HFFc6 (cell line): ENCODE measurements at regions not wholly inside any gene's neighbourhood (a gene's known extent, or its start where the extent isn't known, plus 50 kb on each side); places are given as distances from the start of the nearest gene placed in this dataset.
A peak's percentile ranks its signal among the peaks of the same experiment; 100 is the strongest.

Source experiments
- DNase-seq: peaks from one replicate; pipeline ENCODE4 v3.0.0-alpha.2; 2018
- H3K27ac Mint-ChIP-seq: 2 replicates; pipeline ENCODE4 v1.8.0; 2020; ENCODE audit warnings: mild to moderate bottlenecking, mixed read lengths
- H3K27me3 Mint-ChIP-seq: 2 replicates; pipeline ENCODE4 v1.8.0; 2021; ENCODE audit warnings: mild to moderate bottlenecking, moderate library complexity, mixed read lengths; ENCODE audit not compliant: insufficient read depth
- H3K36me3 Mint-ChIP-seq: 2 replicates; pipeline ENCODE4 v1.8.0; 2021; ENCODE audit warnings: low read depth, mixed read lengths
- H3K4me1 Mint-ChIP-seq: 2 replicates; pipeline ENCODE4 v1.8.0; 2020; ENCODE audit warnings: low read depth, mixed read lengths
- H3K4me3 Mint-ChIP-seq: 2 replicates; pipeline ENCODE4 v1.8.0; 2020; ENCODE audit warnings: mild to moderate bottlenecking, moderate library complexity, mixed read lengths
- H3K9me3 Mint-ChIP-seq: 2 replicates; pipeline ENCODE4 v1.8.0; 2020; ENCODE audit warnings: mild to moderate bottlenecking, mixed read lengths
- TF ChIP-seq, protein P1 (sequence below): fragments of 200-600 bp; sonication (generic); IDR thresholded peaks from 2 replicates; pipeline ENCODE4 v1.5.0; 2021; ENCODE audit warnings: antibody characterized with exemption, mild to moderate bottlenecking

DNA sequence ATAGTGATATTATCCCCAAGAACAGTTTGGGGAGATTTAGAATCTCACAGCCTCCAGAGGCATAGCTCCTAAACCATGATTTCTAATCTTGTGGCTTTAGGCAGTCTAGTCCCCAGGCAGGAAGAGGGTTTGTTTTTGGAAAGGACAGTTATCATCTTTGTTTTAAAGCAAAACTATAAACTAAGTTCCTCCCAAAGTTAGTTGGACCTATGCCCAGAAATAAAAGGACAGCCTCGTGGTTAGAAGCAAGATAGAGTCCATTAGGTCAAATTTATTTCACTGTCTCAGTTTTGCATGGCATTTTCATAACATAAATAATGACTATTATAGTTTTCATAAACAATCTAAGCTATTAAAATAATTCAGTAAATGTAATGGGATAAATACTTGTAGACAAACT lies 120.5 kb downstream of the MAGEC2 start:
- H3K27ac Mint-ChIP-seq = no peak overlapping the region

DNA sequence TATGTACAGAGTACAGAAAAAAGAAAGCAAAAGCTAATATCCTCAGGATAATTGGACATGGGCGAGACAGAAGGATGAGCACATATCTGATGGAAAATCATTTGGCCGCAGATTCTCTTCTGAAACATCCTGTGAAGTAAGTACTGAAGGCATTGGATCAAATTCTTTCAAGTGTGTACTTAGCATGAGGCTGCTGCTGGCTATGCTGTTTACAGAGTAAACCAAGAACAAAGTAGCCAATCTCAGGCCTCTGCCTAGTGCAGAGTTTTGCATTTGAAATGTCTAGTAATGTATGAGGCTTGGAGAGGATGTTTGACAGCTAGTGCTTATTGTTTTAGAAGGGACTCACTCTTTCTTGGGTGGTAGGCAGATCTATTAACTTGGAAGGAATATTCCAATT lies 128.5 kb downstream of the MAGEC2 start:
- TF ChIP-seq, protein P1, sequence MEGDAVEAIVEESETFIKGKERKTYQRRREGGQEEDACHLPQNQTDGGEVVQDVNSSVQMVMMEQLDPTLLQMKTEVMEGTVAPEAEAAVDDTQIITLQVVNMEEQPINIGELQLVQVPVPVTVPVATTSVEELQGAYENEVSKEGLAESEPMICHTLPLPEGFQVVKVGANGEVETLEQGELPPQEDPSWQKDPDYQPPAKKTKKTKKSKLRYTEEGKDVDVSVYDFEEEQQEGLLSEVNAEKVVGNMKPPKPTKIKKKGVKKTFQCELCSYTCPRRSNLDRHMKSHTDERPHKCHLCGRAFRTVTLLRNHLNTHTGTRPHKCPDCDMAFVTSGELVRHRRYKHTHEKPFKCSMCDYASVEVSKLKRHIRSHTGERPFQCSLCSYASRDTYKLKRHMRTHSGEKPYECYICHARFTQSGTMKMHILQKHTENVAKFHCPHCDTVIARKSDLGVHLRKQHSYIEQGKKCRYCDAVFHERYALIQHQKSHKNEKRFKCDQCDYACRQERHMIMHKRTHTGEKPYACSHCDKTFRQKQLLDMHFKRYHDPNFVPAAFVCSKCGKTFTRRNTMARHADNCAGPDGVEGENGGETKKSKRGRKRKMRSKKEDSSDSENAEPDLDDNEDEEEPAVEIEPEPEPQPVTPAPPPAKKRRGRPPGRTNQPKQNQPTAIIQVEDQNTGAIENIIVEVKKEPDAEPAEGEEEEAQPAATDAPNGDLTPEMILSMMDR = no peak
- no peak for DNase-seq
- Mint-ChIP-seq H3K9me3 (no peaks in the 10 kb centered on the region; the same call in 1 of the 2 replicates), H3K27ac (no peak overlapping the region), H3K4me3 (no peak overlapping the region), H3K36me3 (no peaks in the 10 kb centered on the region), H3K4me1 (no peaks in the 10 kb centered on the region), H3K27me3 (peaks cover 2% of the 10 kb centered on the region; the same call in 1 of the 2 replicates)

More for the DNA sequence above, 120.5 kb downstream of the MAGEC2 start:
- Mint-ChIP-seq H3K4me3 (no peak overlapping the region), H3K9me3 (no peaks in the 10 kb centered on the region), H3K36me3 (no peaks in the 10 kb centered on the region), H3K27me3 (no peaks in the 10 kb centered on the region), H3K4me1 (no peaks in the 10 kb centered on the region)
- TF ChIP-seq, protein P1 = no peak
- DNase-seq = no peak

DNA sequence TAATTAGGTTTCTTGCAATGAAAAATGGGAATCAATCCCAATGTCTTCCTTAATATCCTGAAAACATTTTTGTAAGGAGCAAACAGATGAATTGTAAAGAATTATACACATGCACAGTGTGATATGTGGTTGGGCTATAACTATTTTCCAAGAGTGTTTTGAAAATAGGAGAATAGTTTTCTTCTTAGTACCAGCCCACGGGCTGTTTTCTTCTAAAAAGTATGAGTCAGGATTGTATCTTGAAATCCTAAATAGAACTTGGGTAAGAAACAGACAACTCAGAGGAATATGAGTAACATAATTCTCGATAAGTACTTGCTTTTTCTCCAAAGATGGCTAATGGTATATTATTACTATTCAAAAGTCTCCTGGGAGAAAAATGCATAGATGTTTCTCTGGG lies 136.7 kb downstream of the MAGEC2 start:
- Mint-ChIP-seq H3K9me3 (no peaks in the 10 kb centered on the region), H3K27me3 (peaks cover 2% of the 10 kb centered on the region; the same call in 1 of the 2 replicates), H3K4me1 (no peaks in the 10 kb centered on the region; the same call in 1 of the 2 replicates), H3K4me3 (no peak overlapping the region), H3K27ac (no peak overlapping the region), H3K36me3 (no peaks in the 10 kb centered on the region)
- no peak for DNase-seq
- TF ChIP-seq, protein P1 = no peak

DNA sequence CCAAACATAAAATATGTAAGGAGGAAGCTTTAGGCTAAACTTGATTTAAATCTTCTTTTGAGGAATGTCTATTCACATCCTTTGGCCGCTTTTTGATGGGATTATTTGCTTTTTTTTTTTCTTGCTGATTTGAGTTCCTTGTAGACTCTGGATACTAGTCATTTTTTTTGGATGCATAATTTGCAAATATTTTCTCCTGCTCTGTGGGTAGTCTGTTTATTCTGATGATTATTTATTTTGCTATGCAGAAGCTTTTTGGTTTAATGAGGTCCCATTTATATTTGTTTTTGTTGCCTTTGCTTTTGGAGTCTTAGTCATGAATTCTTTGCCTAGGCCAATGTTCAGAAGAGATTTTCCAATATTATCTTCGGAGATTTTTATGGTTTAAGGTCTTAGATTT lies 144.9 kb downstream of the MAGEC2 start:
- Mint-ChIP-seq H3K9me3 (0 out of 2 replicates have a peak, but pooled peaks cover 4% of the 10 kb centered on the region), H3K36me3 (no peaks in the 10 kb centered on the region), H3K27me3 (no peaks in the 10 kb centered on the region), H3K27ac (no peak overlapping the region), H3K4me3 (no peak overlapping the region), H3K4me1 (no peaks in the 10 kb centered on the region)
- TF ChIP-seq, protein P1 = no peak
- peak; percentile 23 for DNase-seq

DNA sequence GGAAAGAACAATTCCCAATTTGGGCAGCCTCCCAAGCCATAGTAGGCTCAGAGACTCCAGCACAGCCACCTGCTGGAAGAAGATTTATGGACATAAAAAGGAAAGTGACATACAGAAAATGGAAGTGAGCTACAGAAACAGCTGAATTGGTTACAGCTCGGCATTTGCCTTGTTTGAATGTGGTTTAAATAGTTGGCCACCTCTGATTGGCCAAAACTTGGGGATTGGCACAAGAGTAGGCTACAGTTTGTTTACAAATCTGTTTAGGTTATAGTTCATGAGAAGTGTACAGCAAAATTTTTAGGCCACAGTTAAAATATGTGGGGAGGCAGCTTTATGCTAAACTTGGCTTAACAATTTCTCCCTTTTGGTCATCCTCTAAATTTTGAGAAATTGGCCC lies 150.4 kb downstream of the MAGEC1 start:
- H3K9me3 Mint-ChIP-seq = no peaks in the 10 kb centered on the region; the same call in 1 of the 2 replicates
- H3K27me3 Mint-ChIP-seq = no peaks in the 10 kb centered on the region
- no peaks in the 10 kb centered on the region for H3K4me1 Mint-ChIP-seq
- H3K27ac Mint-ChIP-seq = no peak overlapping the region
- H3K36me3 Mint-ChIP-seq = no peaks in the 10 kb centered on the region
- H3K4me3 Mint-ChIP-seq = no peak overlapping the region
- no peak for DNase-seq
- TF ChIP-seq, protein P1 = no peak

DNA sequence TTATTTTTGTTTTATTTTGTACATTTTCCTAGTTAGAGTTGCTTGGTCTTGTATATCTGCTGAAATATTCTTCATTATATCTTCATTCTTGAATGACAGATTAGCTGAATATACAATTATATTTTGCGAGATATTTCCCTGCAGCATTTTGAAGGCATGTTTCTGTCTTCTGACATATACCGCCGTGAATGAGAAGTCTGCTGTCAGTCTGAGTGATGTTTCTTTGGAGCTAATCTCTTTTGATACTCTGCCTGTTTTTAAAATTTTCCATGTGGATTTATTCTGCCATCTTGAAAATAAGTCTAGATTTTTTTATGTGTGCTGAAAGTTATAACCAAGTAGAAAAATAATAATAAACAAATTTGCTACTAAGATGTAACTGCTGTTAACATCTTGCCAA lies 148.5 kb downstream of the MAGEC1 start:
- no peak for DNase-seq
- TF ChIP-seq, protein P1 = no peak
- H3K36me3 Mint-ChIP-seq = no peaks in the 10 kb centered on the region
- H3K27me3 Mint-ChIP-seq = no peaks in the 10 kb centered on the region
- no peak overlapping the region for H3K4me3 Mint-ChIP-seq
- H3K9me3 Mint-ChIP-seq = no peaks in the 10 kb centered on the region; the same call in 1 of the 2 replicates
- H3K27ac Mint-ChIP-seq = no peak overlapping the region
- no peaks in the 10 kb centered on the region for H3K4me1 Mint-ChIP-seq
